Cardiac muscle cell (in vitro differentiated cells and primary cell): ENCODE measurements at regions not wholly inside any gene's neighbourhood (a gene's known extent, or its start where the extent isn't known, plus 50 kb on each side); places are given as distances from the start of the nearest gene placed in this dataset.

Source experiments
- DNase-seq, 2 donors: peaks; one replicate each; pipeline versions ENCODE4 v3.0.0 to v3.0.0-alpha.2; 2010 to 2017; ENCODE audit warnings: low read depth in 1 of 2, low spot score in 1 of 2
- H3K27ac ChIP-seq: fragments of 200-600 bp; sonication (generic); 2 replicates; pipeline ENCODE4 v1.5.1; 2016
- H3K27me3 ChIP-seq: fragments of 200-600 bp; sonication (generic); 2 replicates; pipeline ENCODE4 v1.6.0; 2016; ENCODE audit warnings: control low read depth
- H3K36me3 ChIP-seq: fragments of 200-600 bp; sonication (generic); 2 replicates; pipeline ENCODE4 v1.5.1; 2016; ENCODE audit warnings: control low read depth
- H3K4me1 ChIP-seq: fragments of 200-600 bp; sonication (generic); 2 replicates; pipeline ENCODE4 v1.8.1; 2017; ENCODE audit warnings: low read depth, mild to moderate bottlenecking, mixed run types
- H3K4me3 ChIP-seq: fragments of 200-600 bp; sonication (generic); 2 replicates; pipeline ENCODE4 v1.5.1; 2016; ENCODE audit warnings: mild to moderate bottlenecking
- H3K9me3 ChIP-seq: fragments of 200-600 bp; sonication (generic); 2 replicates; pipeline ENCODE4 v1.5.1; 2017; ENCODE audit warnings: low read depth, mild to moderate bottlenecking, control low read depth
- TF ChIP-seq, protein P1 (sequence below): IDR thresholded peaks from 2 replicates; pipeline ENCODE4 v1.5.1; 2012; ENCODE audit warnings: low read depth, mild to moderate bottlenecking, low read length

DNA sequence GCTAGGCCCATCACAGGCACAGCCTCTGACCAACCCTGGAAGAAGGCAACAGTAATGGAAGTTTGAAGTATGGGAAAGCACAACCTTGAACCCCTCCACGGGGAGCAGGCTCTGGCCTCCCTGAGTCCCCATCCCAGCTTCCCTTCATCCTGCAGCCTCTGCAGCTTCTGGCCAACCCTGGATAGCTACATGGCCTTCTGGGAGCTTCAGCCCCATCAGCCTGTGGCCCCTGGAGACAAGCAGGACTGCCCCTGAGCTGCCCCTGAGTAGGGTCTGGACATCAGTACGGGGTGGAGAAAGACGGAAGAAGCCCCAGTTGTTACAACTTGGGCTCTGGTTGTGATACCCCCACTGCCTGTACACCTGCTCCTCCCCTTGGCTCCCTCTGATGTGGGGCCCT lies 113.8 kb upstream of the CD82 start:
- Histone ChIP-seq H3K4me3 (no peak overlapping the region), H3K27ac (no peak overlapping the region), H3K9me3 (no peaks in the 10 kb centered on the region), H3K27me3 (no peaks in the 10 kb centered on the region), H3K36me3 (no peaks in the 10 kb centered on the region), H3K4me1 (peaks cover 10% of the 10 kb centered on the region)
- no peak for DNase-seq
- TF ChIP-seq, protein P1, sequence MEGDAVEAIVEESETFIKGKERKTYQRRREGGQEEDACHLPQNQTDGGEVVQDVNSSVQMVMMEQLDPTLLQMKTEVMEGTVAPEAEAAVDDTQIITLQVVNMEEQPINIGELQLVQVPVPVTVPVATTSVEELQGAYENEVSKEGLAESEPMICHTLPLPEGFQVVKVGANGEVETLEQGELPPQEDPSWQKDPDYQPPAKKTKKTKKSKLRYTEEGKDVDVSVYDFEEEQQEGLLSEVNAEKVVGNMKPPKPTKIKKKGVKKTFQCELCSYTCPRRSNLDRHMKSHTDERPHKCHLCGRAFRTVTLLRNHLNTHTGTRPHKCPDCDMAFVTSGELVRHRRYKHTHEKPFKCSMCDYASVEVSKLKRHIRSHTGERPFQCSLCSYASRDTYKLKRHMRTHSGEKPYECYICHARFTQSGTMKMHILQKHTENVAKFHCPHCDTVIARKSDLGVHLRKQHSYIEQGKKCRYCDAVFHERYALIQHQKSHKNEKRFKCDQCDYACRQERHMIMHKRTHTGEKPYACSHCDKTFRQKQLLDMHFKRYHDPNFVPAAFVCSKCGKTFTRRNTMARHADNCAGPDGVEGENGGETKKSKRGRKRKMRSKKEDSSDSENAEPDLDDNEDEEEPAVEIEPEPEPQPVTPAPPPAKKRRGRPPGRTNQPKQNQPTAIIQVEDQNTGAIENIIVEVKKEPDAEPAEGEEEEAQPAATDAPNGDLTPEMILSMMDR, result no peak

DNA sequence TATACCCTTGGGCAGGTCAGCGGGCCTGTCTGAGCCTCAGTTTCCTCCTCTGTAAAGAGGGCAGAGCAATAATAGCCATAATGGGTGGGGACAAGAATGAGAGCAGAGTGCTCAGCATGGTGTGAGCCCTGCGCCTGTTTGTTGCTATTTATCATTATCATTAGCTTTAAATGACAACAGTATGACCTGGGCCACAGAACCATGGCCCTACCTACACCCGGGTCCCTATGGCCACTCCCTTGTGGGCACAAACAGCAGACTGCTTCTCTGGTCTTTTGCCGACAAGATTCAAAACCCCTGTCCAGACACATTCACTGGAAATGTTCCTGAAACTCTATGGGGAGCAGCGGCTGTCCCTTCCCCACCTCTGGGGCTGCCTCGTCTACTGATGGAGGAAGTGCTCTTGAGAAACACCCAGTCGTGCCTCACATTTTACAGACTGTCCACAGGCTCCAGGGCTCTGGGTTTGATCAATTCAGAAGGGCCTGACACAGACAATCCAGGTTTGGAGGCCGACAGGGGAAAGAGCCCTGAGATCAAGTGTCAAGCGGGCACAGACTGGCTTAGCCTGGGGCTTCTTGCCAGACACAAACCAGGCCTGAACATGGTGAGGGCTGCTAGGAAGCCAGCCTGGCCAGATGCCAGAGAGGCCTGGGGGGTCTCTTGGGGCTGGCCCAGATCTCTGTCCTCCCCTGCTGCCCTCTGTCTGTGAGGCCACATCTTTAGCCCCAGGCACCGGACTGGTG lies 112.5 kb upstream of the CD82 start:
- TF ChIP-seq, protein P1, result no peak
- peaks cover 10% of the 10 kb centered on the region for H3K4me1 ChIP-seq
- no peaks in the 10 kb centered on the region for H3K36me3 ChIP-seq
- no peaks in the 10 kb centered on the region for H3K9me3 ChIP-seq
- H3K27me3 ChIP-seq, result no peaks in the 10 kb centered on the region
- H3K27ac ChIP-seq, result peak overlapping the region; percentile 64
- no peak overlapping the region for H3K4me3 ChIP-seq
- DNase-seq, result peak in 1 of 2 donors; percentile 81

DNA sequence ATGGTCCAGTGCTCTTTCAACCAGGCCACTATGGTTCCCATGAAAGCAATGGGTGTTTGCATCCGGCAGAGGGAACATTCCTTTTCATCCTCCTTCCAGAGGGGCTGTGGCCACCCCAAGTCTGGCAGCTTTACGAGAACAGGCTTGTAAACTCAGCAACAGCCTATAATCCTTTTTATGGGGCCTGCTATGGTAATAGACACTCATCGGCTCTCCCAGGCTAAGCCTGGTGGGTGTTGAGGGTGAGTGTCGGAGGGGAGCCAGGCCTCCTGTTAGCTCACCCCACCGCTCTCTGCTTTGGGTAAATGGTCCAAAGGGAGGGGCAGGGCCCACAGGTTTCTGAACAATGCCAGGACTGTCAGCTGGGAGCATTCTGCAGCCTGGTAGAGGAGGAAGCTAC lies 111.6 kb upstream of the CD82 start:
- H3K4me3 ChIP-seq, result no peak overlapping the region

DNA sequence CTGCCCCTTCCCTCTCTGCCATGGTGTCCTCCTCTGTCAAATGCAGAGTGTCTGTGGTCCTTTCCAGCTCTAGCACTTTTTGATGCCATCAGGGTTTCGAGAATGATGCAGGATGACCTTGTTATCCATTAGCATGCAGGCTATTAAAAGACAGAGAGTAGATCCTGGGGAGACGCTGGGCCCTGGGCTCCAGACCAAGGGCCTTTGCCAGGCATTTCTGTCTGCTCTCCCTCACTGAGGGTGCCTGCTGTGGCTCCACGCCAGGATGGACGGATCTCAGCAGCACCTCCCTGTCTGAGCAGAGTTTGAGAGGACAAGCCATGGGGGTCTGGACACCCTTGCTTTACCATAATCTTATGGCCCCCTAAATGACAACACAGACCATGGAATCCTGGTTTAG lies 110.8 kb upstream of the CD82 start:
- H3K4me1 ChIP-seq, result peaks cover 10% of the 10 kb centered on the region
- no peaks in the 10 kb centered on the region for H3K9me3 ChIP-seq
- TF ChIP-seq, protein P1, result no peak
- no peaks in the 10 kb centered on the region for H3K27me3 ChIP-seq
- DNase-seq, result no peak
- no peak overlapping the region for H3K4me3 ChIP-seq
- no peaks in the 10 kb centered on the region for H3K36me3 ChIP-seq
- H3K27ac ChIP-seq, result no peak overlapping the region

More for the DNA sequence above, 111.6 kb upstream of the CD82 start:
- Histone ChIP-seq H3K27me3 (no peaks in the 10 kb centered on the region), H3K36me3 (no peaks in the 10 kb centered on the region), H3K9me3 (no peaks in the 10 kb centered on the region), H3K27ac (peak overlapping the region; percentile 64), H3K4me1 (peaks cover 10% of the 10 kb centered on the region)
- no peak for DNase-seq
- TF ChIP-seq, protein P1, result no peak

DNA sequence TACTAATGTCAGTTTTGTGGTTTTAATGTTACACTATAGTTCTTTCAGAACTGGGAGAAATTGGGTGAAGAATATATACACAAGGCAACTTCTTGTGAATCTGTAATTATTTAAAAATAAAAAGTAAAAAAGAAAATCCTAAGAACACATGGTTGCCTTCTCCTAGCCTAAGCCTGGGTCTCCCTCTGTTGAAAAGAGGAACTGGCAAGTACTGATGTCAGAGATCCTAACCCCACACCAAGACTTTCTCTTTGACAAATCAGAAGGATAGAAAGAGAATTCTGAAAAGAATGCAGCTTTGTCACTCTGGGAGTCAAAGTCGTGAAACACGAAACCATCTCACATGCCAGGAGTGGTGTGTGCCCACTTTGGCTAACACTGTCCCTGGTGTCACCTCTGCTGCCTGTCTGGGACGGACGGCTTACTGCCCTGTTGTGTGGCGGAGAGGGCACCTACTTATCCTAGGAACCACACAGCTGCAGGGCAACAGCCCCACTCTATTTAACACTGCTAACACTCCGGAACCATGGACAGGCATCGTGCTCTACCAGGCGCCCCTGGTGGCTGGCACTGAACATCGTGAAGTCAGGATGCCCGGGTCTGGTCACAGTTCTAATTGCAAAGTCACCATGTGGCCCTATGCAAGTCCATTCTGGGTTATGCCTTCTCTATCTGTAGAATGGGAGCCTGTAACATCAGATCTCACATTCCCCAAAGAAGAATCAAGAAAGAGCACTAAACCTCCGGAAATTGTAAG lies 108.7 kb upstream of the CD82 start:
- no peaks in the 10 kb centered on the region for H3K27me3 ChIP-seq
- no peak overlapping the region for H3K4me3 ChIP-seq
- TF ChIP-seq, protein P1, result peak; percentile 41
- no peak for DNase-seq
- peaks cover 10% of the 10 kb centered on the region for H3K4me1 ChIP-seq
- H3K27ac ChIP-seq, result no peak overlapping the region
- no peaks in the 10 kb centered on the region for H3K36me3 ChIP-seq
- H3K9me3 ChIP-seq, result no peaks in the 10 kb centered on the region
